T-cell (primary cell): ENCODE measurements at regions not wholly inside any gene's neighbourhood (a gene's known extent, or its start where the extent isn't known, plus 50 kb on each side); places are given as distances from the start of the nearest gene placed in this dataset.

Experiments used
- ATAC-seq, 4 experiments: fragments of 200-7000 bp in 3 of 4; fragments of 150-1000 bp in 1 of 4; cut with Tn5 transposase; replicated peaks in 1 of 4; 1 replicate in 3 of 4; 2 replicates in 1 of 4; pipeline ENCODE4 v1.10.0; 2021; ENCODE audit warnings: moderate library complexity in 3 of 4, mild to moderate bottlenecking in 2 of 4, moderate number of reproducible peaks in 1 of 4
- CTCF ChIA-PET, 2 donors: fragments of 300-600 bp; sonication (Branson Sonifier 250); formaldehyde crosslinking; loops; one replicate each; lab custom pipeline; 2022; ENCODE audit warnings: antibody characterized with exemption in 2 of 2; lab: Charles Lee
- POLR2A ChIA-PET, 2 donors: fragments of 300-600 bp; sonication (Branson Sonifier 250); formaldehyde crosslinking; loops; one replicate each; lab custom pipeline; 2022; ENCODE audit warnings: antibody characterized with exemption in 2 of 2; lab: Charles Lee
- DNase-seq, 35 experiments: peaks; one replicate each; pipeline versions ENCODE4 v3.0.0 to v3.0.0-alpha.2; 2013 to 2023
- H3K27ac ChIP-seq: one replicate; pipeline ENCODE4 v1.5.1; 2013; ENCODE audit warnings: low read length
- H3K27me3 ChIP-seq, 2 experiments: replicated peaks in 1 of 2; 1 replicate in 1 of 2; 2 replicates in 1 of 2; pipeline versions ENCODE4 v1.6.1 to v1.7.0; 2013; ENCODE audit warnings: low read length in 1 of 2, mixed read lengths in 1 of 2; ENCODE audit not compliant: control insufficient read depth in 2 of 2, insufficient read depth in 2 of 2; ENCODE audit errors: extremely low read depth in 1 of 2
- H3K36me3 ChIP-seq, 2 donors: 1 replicate in 1 of 2; 2 replicates in 1 of 2; pipeline versions ENCODE4 v1.6.1 to v1.7.0; 2013; ENCODE audit warnings: low read length in 1 of 2; ENCODE audit not compliant: control insufficient read depth in 2 of 2, insufficient read depth in 1 of 2; ENCODE audit errors: extremely low read depth in 1 of 2
- H3K4me1 ChIP-seq, 2 experiments: 1 replicate in 1 of 2; 2 replicates in 1 of 2; pipeline versions ENCODE4 v1.6.1 to v1.7.0; 2013; ENCODE audit warnings: low read length in 2 of 2, mixed read lengths in 1 of 2; ENCODE audit not compliant: insufficient read depth in 2 of 2, control insufficient read depth in 1 of 2; ENCODE audit errors: extremely low read depth in 1 of 2
- H3K4me3 ChIP-seq, 2 donors: 1 replicate in 1 of 2; 2 replicates in 1 of 2; pipeline versions ENCODE4 v1.5.1 to v1.7.0; 2013; ENCODE audit warnings: mild to moderate bottlenecking in 2 of 2, low read length in 1 of 2, moderate library complexity in 1 of 2; ENCODE audit not compliant: control insufficient read depth in 1 of 2; ENCODE audit errors: extremely low read depth in 1 of 2
- H3K9me3 ChIP-seq: 2 replicates; pipeline ENCODE4 v1.7.0; 2013
- H3K27ac Mint-ChIP-seq, 2 donors: one replicate each; pipeline ENCODE4 v1.8.0; 2020 to 2021; ENCODE audit warnings: mild to moderate bottlenecking in 2 of 2, mixed read lengths in 2 of 2
- H3K27me3 Mint-ChIP-seq, 2 donors: one replicate each; pipeline ENCODE4 v1.8.0; 2021 to 2022; ENCODE audit warnings: mixed read lengths in 2 of 2
- H3K36me3 Mint-ChIP-seq: one replicate; pipeline ENCODE4 v1.8.0; 2021; ENCODE audit warnings: mixed read lengths
- H3K4me1 Mint-ChIP-seq, 3 donors: one replicate each; pipeline ENCODE4 v1.8.0; 2020 to 2022; ENCODE audit warnings: mixed read lengths in 3 of 3, mild to moderate bottlenecking in 1 of 3
- H3K4me3 Mint-ChIP-seq, 3 donors: one replicate each; pipeline ENCODE4 v1.8.0; 2020 to 2022; ENCODE audit warnings: mild to moderate bottlenecking in 3 of 3, mixed read lengths in 3 of 3, moderate library complexity in 3 of 3
- H3K9me3 Mint-ChIP-seq, 3 donors: one replicate each; pipeline ENCODE4 v1.8.0; 2020 to 2022; ENCODE audit warnings: mixed read lengths in 3 of 3
- WGBS: methylation state at CpG from one replicate; pipeline ENCODE4 v1.1.5; 2013; ENCODE audit warnings: missing lambda C conversion rate; ENCODE audit not compliant: insufficient coverage; 5-methylcytosine and 5-hydroxymethylcytosine counted together

DNA sequence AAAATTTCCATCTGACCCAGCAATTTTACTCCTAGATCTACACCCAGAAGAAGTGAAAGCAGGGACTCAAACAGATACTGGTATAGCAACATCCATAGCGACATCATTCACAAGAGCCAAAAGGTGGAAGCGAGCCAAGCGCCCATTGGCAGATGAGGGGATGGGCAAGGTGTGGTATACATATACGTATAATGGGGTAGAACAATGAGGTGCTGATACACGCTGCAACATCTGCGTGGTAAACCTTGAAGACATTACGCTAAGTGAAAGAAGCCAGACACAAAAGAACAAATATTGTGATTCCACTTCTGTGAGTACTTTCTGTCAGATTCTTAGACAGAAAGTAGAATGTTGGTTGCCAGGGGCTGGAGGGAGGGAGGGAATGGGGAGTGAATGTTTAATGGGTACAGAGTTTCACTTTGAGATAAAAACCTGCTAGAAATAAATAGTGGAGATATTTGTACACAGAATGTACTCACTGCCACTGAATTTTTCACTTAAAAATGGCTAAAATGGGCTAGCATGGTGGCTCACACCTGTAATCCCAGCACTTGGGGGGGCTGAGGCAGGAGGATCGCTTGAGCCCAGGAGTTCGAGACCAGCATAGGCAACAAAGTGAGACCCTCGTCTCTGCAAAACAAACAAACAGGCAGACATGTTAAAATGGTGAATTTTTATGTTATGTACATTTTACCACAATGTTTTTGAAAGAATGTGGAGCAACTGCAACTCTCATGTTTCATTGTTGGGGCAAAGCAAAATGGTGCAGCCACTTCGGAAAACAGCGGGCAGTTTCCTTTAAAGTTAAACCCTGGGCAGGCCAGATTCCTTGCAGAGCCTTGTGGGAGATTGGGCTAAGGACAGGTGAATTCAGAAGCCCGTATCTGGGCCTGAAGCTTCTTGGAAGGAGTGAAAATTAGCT is 103.4 kb upstream of the MYCN start:
- Histone ChIP-seq H3K27ac (no peak overlapping the region), H3K4me1 (no peaks in the 10 kb centered on the region), H3K36me3 (no peaks in the 10 kb centered on the region), H3K27me3 (no peaks in the 10 kb centered on the region), H3K4me3 (no peak overlapping the region), H3K9me3 (no peaks in the 10 kb centered on the region)
- Mint-ChIP-seq H3K9me3 (no peaks in the 10 kb centered on the region), H3K4me3 (no peak overlapping the region), H3K36me3 (no peaks in the 10 kb centered on the region), H3K27ac (no peak overlapping the region), H3K4me1 (no peaks in the 10 kb centered on the region), H3K27me3 (peaks cover 0 to 2% of the 10 kb centered on the region in 2 donors)
- POLR2A ChIA-PET = no interaction called here
- DNase-seq (no peak), ATAC-seq (no peak)
- CTCF ChIA-PET = no interaction called here
- 93% methylated on average over 10 of the region's 13 CpGs for WGBS

DNA sequence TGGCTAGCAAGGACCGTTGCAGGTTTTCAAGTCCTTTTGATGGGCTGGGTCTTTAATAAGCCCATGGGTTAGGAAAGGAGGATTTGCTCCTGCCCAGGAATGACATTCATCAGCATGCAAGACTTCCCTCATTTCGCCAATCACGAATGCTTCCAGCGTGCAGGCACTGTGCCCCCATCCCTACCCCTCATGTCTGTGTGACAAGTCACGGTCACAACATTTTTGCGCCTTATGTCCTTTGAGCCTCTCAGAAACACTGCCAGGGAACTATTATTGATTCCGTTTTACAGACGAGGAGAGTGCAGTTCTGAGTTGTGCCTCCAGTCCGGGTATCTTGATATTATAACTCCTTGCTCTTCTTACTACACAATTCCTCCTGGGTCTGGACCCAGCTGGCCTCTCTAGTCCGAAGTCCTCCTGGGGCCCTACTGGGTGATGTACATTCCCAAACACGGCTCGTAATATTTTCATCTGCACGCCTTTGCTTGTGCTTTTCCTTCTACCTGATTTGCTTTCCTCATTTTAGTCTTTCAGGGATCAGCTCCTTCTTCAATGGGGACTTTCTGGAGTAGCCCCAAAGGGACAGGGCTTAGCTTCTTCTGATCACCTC is 101.8 kb upstream of the MYCN start:
- Mint-ChIP-seq H3K9me3 (no peaks in the 10 kb centered on the region), H3K4me1 (no peaks in the 10 kb centered on the region), H3K4me3 (no peak overlapping the region), H3K27ac (no peak overlapping the region), H3K27me3 (peaks cover 0 to 4% of the 10 kb centered on the region in 2 donors), H3K36me3 (no peaks in the 10 kb centered on the region)
- no peaks in the 10 kb centered on the region for H3K9me3 ChIP-seq
- peaks cover 0 to 5% of the 10 kb centered on the region in 2 experiments for H3K27me3 ChIP-seq
- ChIA-PET POLR2A (no interaction called here), CTCF (no interaction called here)
- ATAC-seq = no peak
- H3K36me3 ChIP-seq = no peaks in the 10 kb centered on the region
- DNase-seq = no peak
- H3K4me1 ChIP-seq = no peaks in the 10 kb centered on the region
- H3K27ac ChIP-seq = no peak overlapping the region
- 82% methylated on average over 12 of the region's 13 CpGs for WGBS
- H3K4me3 ChIP-seq = no peak overlapping the region

DNA sequence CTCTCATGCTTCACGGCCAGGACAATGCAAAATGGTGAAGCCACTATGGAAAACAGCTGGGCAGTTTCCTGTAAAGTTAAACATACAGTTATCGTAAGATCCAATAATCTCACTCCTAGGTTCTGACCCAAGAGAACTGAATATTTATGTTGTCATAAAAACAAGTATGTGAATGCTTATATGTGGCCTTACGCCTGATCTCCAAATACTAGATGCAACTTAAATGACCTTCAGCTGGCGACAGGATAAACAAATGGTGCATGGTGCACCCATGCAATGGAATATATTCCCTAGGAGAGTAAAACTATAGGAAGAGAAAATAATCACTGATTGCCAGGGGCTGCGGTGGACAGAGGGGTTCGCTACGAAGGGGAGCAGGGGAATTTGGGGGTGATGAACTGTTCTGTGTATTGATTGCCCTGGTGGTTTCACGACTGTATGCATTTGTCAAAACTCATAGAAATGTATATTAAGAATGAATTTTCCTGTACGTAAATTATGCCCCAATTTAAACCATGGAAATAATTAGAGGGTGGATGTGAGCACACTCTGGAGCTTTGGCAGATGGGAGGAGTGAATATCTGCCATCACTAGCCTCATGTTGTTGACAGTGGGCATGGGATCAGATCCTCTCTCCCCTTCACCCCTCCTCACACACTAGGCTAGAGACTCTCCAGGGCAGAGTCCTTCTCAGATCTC is 100.8 kb upstream of the MYCN start:
- WGBS = 96% methylated on average over 6 of the region's 9 CpGs
- no peak overlapping the region for H3K4me3 ChIP-seq
- H3K27ac Mint-ChIP-seq = no peak overlapping the region
- H3K27me3 ChIP-seq = peaks cover 0 to 5% of the 10 kb centered on the region in 2 experiments
- DNase-seq (no peak), ATAC-seq (no peak)
- H3K27ac ChIP-seq = no peak overlapping the region
- ChIA-PET POLR2A (no interaction called here), CTCF (no interaction called here)
- no peaks in the 10 kb centered on the region for H3K36me3 ChIP-seq
- no peaks in the 10 kb centered on the region for H3K9me3 Mint-ChIP-seq
- peaks cover 0 to 7% of the 10 kb centered on the region in 2 donors for H3K27me3 Mint-ChIP-seq
- no peak overlapping the region for H3K4me3 Mint-ChIP-seq
- no peaks in the 10 kb centered on the region for H3K4me1 ChIP-seq
- no peaks in the 10 kb centered on the region for H3K4me1 Mint-ChIP-seq
- H3K9me3 ChIP-seq = no peaks in the 10 kb centered on the region
- H3K36me3 Mint-ChIP-seq = no peaks in the 10 kb centered on the region

DNA sequence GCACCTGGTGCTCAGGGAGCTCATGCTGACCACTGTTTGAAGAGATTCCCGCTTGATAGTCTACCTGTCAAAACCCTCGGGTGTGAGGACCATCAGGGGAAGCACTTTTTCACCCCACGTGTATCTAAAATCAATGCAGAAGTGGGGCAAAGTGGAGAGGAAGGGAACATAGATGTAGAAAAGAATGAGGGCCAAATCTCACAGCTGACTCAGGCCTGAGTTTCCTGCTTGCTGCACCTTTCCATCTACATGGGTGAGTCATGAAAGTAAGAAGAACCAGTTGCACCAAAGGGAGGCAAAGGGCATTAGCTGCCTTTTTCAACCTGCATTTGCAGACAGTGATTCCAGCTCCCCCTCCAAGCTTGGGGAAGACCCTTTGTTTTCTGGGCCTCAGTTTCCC is 100.2 kb upstream of the MYCN start:
- Histone ChIP-seq H3K27ac (no peak overlapping the region), H3K9me3 (no peaks in the 10 kb centered on the region), H3K36me3 (no peaks in the 10 kb centered on the region), H3K4me3 (no peak overlapping the region), H3K4me1 (no peaks in the 10 kb centered on the region), H3K27me3 (peaks cover 0 to 5% of the 10 kb centered on the region in 2 experiments)
- Mint-ChIP-seq H3K27me3 (peaks cover 0 to 7% of the 10 kb centered on the region in 2 donors), H3K36me3 (no peaks in the 10 kb centered on the region), H3K4me1 (no peaks in the 10 kb centered on the region), H3K4me3 (no peak overlapping the region), H3K9me3 (no peaks in the 10 kb centered on the region), H3K27ac (no peak overlapping the region)
- WGBS = no CpG with 5 or more reads among the region's 3 CpGs
- ATAC-seq (no peak), DNase-seq (no peak)
- CTCF ChIA-PET = no interaction called here
- POLR2A ChIA-PET = no interaction called here

DNA sequence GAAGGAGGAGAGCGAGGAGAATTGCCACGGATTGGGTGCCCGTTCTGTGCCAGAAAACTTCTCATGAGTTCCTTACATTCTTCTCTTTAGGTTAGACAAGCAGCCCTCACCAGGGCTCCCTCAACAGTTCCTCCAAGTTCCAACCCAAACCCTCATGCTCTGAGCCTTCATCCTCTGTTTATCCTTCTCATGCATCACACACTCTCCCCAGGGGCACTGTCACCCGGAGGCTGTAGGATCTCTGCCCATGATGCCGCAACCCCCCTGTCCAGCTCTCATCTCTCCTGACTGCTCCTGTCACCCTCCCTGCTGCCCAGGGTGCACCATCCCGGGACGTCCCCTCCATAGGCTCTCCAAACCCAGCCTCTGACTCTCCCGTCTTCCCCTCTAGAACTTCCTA is 99.4 kb upstream of the MYCN start:
- CTCF ChIA-PET = no interaction called here

DNA sequence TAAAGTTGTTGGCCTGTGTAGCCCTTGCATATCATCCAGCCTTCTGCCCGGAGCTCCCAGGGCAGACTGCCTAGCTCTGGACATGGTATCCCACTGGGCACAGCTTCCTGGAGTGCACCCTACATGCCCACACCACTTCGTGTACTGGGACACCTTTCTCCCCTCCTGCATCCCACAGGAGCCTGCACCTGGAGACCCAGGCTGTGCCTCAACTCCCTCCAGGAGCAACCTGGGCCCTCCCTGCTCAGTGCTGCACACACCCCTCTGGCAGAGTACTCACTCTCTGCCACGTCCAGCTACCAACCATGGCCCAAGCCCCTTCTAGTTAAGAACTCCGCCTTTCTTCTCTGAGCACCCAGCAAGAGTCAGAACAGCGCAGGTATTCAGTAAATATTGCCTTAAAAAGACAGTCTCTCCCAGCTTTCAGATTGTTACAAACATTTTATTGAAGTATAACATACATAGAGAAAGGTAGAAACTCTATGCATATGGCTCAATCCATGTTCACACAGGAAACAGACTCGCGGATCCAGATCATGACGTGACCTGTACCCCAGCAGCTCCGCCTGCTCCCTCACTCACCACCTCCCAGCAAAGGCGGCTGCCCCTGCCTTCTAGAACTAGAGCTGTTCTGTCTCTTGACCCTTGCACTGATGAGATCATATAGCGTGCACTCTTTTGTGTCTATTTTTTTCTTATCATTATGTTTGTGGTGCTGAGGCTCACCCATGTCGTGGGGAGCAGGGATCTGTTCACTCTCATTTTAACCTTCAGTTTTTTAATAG is 98.4 kb upstream of the MYCN start:
- Mint-ChIP-seq H3K27me3 (peaks cover 0 to 7% of the 10 kb centered on the region in 2 donors), H3K9me3 (no peaks in the 10 kb centered on the region), H3K27ac (no peak overlapping the region), H3K4me3 (no peak overlapping the region), H3K36me3 (no peaks in the 10 kb centered on the region), H3K4me1 (no peaks in the 10 kb centered on the region)
- Histone ChIP-seq H3K27ac (no peak overlapping the region), H3K36me3 (no peaks in the 10 kb centered on the region), H3K9me3 (no peaks in the 10 kb centered on the region), H3K27me3 (peaks cover 0 to 5% of the 10 kb centered on the region in 2 experiments), H3K4me3 (no peak overlapping the region), H3K4me1 (no peaks in the 10 kb centered on the region)
- CTCF ChIA-PET = no interaction called here
- no peak for ATAC-seq
- WGBS = 77% methylated on average over 6 of the region's 12 CpGs
- POLR2A ChIA-PET = no interaction called here
- DNase-seq = no peak

More for the DNA sequence above, 99.4 kb upstream of the MYCN start:
- POLR2A ChIA-PET = no interaction called here
- H3K27me3 Mint-ChIP-seq = peaks cover 0 to 7% of the 10 kb centered on the region in 2 donors
- WGBS = 93% methylated on average over 7 of the region's 8 CpGs
- ATAC-seq = no peak
- DNase-seq = no peak
- Histone ChIP-seq H3K9me3 (no peaks in the 10 kb centered on the region), H3K36me3 (no peaks in the 10 kb centered on the region), H3K4me3 (no peak overlapping the region), H3K27me3 (peaks cover 0 to 5% of the 10 kb centered on the region in 2 experiments), H3K4me1 (no peaks in the 10 kb centered on the region), H3K27ac (no peak overlapping the region)
- no peaks in the 10 kb centered on the region for H3K9me3 Mint-ChIP-seq
- no peaks in the 10 kb centered on the region for H3K36me3 Mint-ChIP-seq
- no peak overlapping the region for H3K27ac Mint-ChIP-seq
- no peak overlapping the region for H3K4me3 Mint-ChIP-seq
- no peaks in the 10 kb centered on the region for H3K4me1 Mint-ChIP-seq
